ENCODE measurements at regions not wholly inside any gene's neighbourhood (a gene's known extent, or its start where the extent isn't known, plus 50 kb on each side); places are given as distances from the start of the nearest gene placed in this dataset.
A peak's percentile ranks its signal among the peaks of the same experiment; 100 is the strongest.

DNA sequence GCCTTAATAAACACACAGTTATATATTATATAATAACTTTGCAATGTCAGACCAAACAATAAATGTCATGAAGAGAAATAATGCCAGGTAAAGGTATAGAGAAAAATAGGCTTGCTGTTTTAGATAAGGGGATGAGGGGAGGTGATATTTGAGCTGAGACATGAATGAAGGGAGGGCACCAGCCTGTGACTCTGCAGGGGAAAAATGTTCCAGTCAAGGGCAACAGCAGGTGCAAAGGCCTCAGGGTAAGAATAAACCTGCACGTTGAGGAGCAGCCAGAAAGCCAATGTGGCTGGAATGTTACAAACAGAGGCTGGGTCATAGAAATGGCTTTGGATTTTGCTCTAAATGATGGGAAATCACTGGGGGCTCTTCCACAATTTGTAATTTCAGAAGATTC is 519.6 kb downstream of the SOX6 start:
- no peak overlapping the region for H3K4me3 ChIP-seq (replicated peaks; ENCODE audit: low read depth, low read length)
- DNase-seq (ENCODE audit: low read depth), result no peak
- no peak for TF ChIP-seq CTCF (IDR thresholded peaks at IDR 0.05; ENCODE audit: low read length, missing control alignments)

GRCh38 chr11:15837901-15838489 is 518.4 kb downstream of the SOX6 start:
- no peak for TF ChIP-seq CTCF (IDR thresholded peaks at IDR 0.05; ENCODE audit: low read length, missing control alignments)
- DNase-seq (ENCODE audit: low read depth), result no peak
- no peak overlapping the region for H3K4me3 ChIP-seq (replicated peaks; ENCODE audit: low read depth, low read length)

GRCh38 chr11:15839061-15839460 is 517.3 kb downstream of the SOX6 start:
- DNase-seq (ENCODE audit: low read depth), result no peak
- TF ChIP-seq CTCF (IDR thresholded peaks at IDR 0.05; ENCODE audit: low read length, missing control alignments), result no peak
- no peak overlapping the region for H3K4me3 ChIP-seq (replicated peaks; ENCODE audit: low read depth, low read length)

GRCh38 chr11:15840966-15841365 is 515.4 kb downstream of the SOX6 start:
- no peak for TF ChIP-seq CTCF (IDR thresholded peaks at IDR 0.05; ENCODE audit: low read length, missing control alignments)
- DNase-seq (ENCODE audit: low read depth), result no peak

DNA sequence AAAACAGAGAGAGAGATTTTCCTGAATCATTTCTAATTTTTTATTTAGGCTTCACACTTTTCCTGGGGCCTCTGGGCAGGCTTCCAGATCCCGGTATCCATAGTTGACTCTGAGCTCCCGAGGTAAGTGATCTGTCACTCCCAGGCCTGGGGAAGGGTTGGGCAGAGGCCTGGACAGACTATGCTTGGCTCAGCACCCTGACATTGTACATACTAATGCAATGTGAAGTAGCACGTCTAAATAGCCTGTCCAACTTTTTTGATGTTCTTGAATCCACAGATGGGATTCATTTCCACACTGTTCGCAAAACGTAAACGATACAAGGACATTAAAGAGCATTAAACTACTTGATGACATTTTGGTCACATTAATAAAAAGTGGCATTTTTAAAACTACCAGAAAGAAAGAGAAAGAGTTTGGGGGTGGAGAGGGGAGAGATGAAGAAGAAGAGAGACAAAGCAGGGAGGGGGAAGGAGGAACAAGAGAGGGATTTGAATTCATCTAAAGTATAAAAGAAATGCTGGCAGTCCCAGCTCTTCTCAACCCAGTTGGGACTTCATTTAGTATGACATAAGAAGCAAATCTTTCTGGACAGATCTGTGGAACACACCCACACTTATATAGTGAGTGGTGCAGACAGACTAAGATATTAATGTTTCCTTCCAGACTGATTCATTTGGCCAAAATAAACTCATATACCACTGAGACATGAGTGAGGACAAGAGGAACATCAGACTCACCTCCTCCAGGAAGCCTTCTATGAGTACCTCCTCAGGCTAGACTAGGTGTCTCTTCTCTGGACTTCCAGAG is 514.2 kb downstream of the SOX6 start:
- H3K4me3 ChIP-seq (replicated peaks; ENCODE audit: low read depth, low read length), result no peak overlapping the region
- DNase-seq (ENCODE audit: low read depth), result no peak
- TF ChIP-seq CTCF (IDR thresholded peaks at IDR 0.05; ENCODE audit: low read length, missing control alignments), result no peak

More at GRCh38 chr11:15840966-15841365, 515.4 kb downstream of the SOX6 start:
- H3K4me3 ChIP-seq (replicated peaks; ENCODE audit: low read depth, low read length), result no peak overlapping the region

- no peak overlapping the region for H3K4me3 ChIP-seq (replicated peaks; ENCODE audit: low read depth, low read length)
- peak; percentile 28 for DNase-seq (ENCODE audit: low read depth)
- no peak for TF ChIP-seq CTCF (IDR thresholded peaks at IDR 0.05; ENCODE audit: low read length, missing control alignments)
These were observed 513.0 kb downstream of the SOX6 start for GRCh38 chr11:15843309-15843872.

Measured in fibroblast of pulmonary artery (primary cell).